Calu3 (cell line): ENCODE measurements at regions not wholly inside any gene's neighbourhood (a gene's known extent, or its start where the extent isn't known, plus 50 kb on each side); places are given as distances from the start of the nearest gene placed in this dataset.

Source experiments
- BruUV-seq: library from RNA; stranded (reverse); fragments of 400-500 nt; replicated peaks from 2 replicates; lab custom pipeline; 2021; lab: Mats Ljungman, UMichigan
- CTCF ChIA-PET: fragments of 300-600 bp; sonication (Branson Sonifier 250); formaldehyde crosslinking; loops from one replicate; lab custom pipeline; 2022; ENCODE audit warnings: antibody characterized with exemption; lab: Charles Lee
- DNase-seq: peaks from one replicate; pipeline ENCODE4 v3.0.0; 2022
- H3K27ac Mint-ChIP-seq: one replicate; pipeline ENCODE4 v1.8.0; 2022; ENCODE audit warnings: mixed read lengths; ENCODE audit not compliant: unreplicated experiment
- H3K27me3 Mint-ChIP-seq: one replicate; pipeline ENCODE4 v1.8.0; 2022; ENCODE audit warnings: mixed read lengths; ENCODE audit not compliant: unreplicated experiment
- H3K36me3 Mint-ChIP-seq: one replicate; pipeline ENCODE4 v1.8.0; 2022; ENCODE audit warnings: mild to moderate bottlenecking, moderate library complexity, mixed read lengths; ENCODE audit not compliant: insufficient read depth, unreplicated experiment
- H3K4me1 Mint-ChIP-seq: one replicate; pipeline ENCODE4 v1.8.0; 2022; ENCODE audit warnings: mild to moderate bottlenecking, low read depth, mixed read lengths; ENCODE audit not compliant: unreplicated experiment
- H3K4me3 Mint-ChIP-seq: one replicate; pipeline ENCODE4 v1.8.0; 2022; ENCODE audit warnings: mild to moderate bottlenecking, low read depth, moderate library complexity, mixed read lengths; ENCODE audit not compliant: unreplicated experiment
- H3K9me3 Mint-ChIP-seq: one replicate; pipeline ENCODE4 v1.8.0; 2022; ENCODE audit warnings: low read depth, mixed read lengths; ENCODE audit not compliant: unreplicated experiment
- CTCF ChIP-seq: fragments of 200-600 bp; IDR thresholded peaks from one replicate; pipeline ENCODE4 v1.8.0; 2022; ENCODE audit warnings: antibody characterized with exemption; ENCODE audit not compliant: unreplicated experiment
- intact Hi-C: fragments of 100-400 bp; cut with micrococcal nuclease; formaldehyde crosslinking; loops from one replicate; pipeline ENCODE4 v1.10.0; 2022; ENCODE audit not compliant: unreplicated experiment

- no peak for DNase-seq
- peaks cover 12% of the 10 kb centered on the region for H3K9me3 Mint-ChIP-seq
- no peaks in the 10 kb centered on the region for H3K27me3 Mint-ChIP-seq
- BruUV-seq, result no TSS peak
- CTCF ChIA-PET, result no interaction called here
- H3K4me3 Mint-ChIP-seq, result no peak overlapping the region
- H3K36me3 Mint-ChIP-seq, result no peaks in the 10 kb centered on the region
- H3K4me1 Mint-ChIP-seq, result no peaks in the 10 kb centered on the region
- no peak overlapping the region for H3K27ac Mint-ChIP-seq
- TF ChIP-seq CTCF, result no peak
- intact Hi-C loops, result no loop called here
Measured at GRCh38 chr7:9822458-9823290, 1151.0 kb upstream of the PHF14 start.

GRCh38 chr7:9835199-9835598 lies 1138.5 kb upstream of the PHF14 start:
- no peak for TF ChIP-seq CTCF
- no peak overlapping the region for H3K4me3 Mint-ChIP-seq
- H3K27ac Mint-ChIP-seq, result no peak overlapping the region
- H3K4me1 Mint-ChIP-seq, result no peaks in the 10 kb centered on the region
- H3K27me3 Mint-ChIP-seq, result no peaks in the 10 kb centered on the region
- peak; percentile 63 for DNase-seq
- intact Hi-C loops, result no loop called here
- BruUV-seq, result no TSS peak
- H3K36me3 Mint-ChIP-seq, result no peaks in the 10 kb centered on the region
- H3K9me3 Mint-ChIP-seq, result peaks cover 4% of the 10 kb centered on the region
- CTCF ChIA-PET, result no interaction called here

DNA sequence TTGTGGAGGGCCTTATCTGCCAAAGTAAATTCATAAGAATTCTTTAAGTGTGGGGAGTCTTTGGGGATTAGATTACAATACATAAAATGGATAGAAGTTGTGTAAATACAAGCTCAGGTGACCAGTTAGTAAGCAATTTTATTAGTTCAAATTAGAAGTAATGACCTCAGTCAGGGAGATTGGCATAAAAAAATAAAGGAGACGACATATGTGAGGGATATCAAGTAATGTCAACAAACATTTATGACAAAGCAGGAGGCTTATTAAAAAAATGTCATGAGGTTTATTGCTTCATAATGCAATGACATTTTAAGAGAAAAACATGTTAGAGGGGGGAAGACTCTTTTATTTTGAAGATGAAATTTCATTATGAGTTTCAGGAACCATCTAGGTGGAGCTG lies 1137.0 kb upstream of the PHF14 start:
- CTCF ChIA-PET, result no interaction called here
- TF ChIP-seq CTCF, result no peak
- no peak for DNase-seq
- Mint-ChIP-seq H3K27ac (no peak overlapping the region), H3K9me3 (peaks cover 4% of the 10 kb centered on the region), H3K36me3 (no peaks in the 10 kb centered on the region), H3K4me1 (no peaks in the 10 kb centered on the region), H3K4me3 (no peak overlapping the region), H3K27me3 (no peaks in the 10 kb centered on the region)
- BruUV-seq, result no TSS peak
- intact Hi-C loops, result no loop called here

DNA sequence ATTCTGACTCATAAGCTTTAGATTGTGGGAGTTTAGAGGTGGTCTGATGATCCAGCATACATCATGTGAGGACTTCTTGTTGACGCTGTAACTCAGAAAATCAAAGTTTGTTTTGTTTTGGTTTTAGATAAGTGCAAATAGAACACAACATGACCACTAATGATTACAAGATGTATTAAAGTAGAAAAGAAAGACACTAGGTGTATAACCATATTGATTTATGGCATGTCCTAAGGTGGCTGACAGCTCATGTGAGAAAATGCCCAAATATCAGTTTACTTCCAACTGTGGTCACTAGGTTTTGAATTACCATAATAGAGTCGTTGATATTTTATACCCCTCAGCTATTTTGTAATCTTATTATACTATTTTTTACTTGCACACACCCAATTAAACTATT lies 1131.4 kb upstream of the PHF14 start:
- Mint-ChIP-seq H3K27me3 (no peaks in the 10 kb centered on the region), H3K27ac (no peak overlapping the region), H3K36me3 (no peaks in the 10 kb centered on the region), H3K9me3 (no peaks in the 10 kb centered on the region), H3K4me3 (no peak overlapping the region), H3K4me1 (no peaks in the 10 kb centered on the region)
- no TSS peak for BruUV-seq
- TF ChIP-seq CTCF, result no peak
- CTCF ChIA-PET, result interaction anchor here (0.8 kb wide), 1 partner anchor 246 kb away, joined by 3 read pairs; no protein-coding TSS in a partner anchor
- intact Hi-C loops, result no loop called here
- no peak for DNase-seq
